ENCODE measurements at regions not wholly inside any gene's neighbourhood (a gene's known extent, or its start where the extent isn't known, plus 50 kb on each side); places are given as distances from the start of the nearest gene placed in this dataset.

DNA sequence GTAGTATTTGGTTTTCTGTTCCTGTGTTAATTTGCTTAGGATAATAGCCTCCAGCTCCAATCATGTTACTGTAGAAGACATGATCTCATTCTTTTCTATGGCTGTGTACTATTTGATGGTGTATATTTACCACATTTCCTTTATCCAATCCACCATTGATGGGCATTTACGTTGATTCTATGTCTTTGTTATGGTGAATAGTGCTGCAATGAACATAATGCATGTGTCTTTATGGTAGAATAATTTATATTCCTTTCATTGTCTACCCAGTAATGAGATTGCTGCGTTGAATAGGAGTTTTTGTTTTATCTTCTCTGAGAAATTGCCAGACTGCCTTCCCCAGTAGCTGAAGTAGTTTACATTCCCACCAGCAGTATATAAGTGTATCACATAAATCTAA, 538.8 kb downstream of the LRRIQ3 start:
- no peaks in the 10 kb centered on the region for H3K9me3 ChIP-seq
- H3K27me3 ChIP-seq = no peaks in the 10 kb centered on the region
- no peak overlapping the region for H3K27ac ChIP-seq
- 78 to 87% (median 81%) methylated on average over 2 of the region's 2 CpGs for WGBS, 3 donors
- no peak overlapping the region for H3K4me3 ChIP-seq
- no peaks in the 10 kb centered on the region for H3K4me1 ChIP-seq (ENCODE audit: insufficient read depth)
- TF ChIP-seq CTCF (IDR thresholded peaks at IDR 0.05) = no peak
- no peak for TF ChIP-seq EP300 (IDR thresholded peaks at IDR 0.05)
- no peak for TF ChIP-seq POLR2A (IDR thresholded peaks at IDR 0.05)
- intact Hi-C loops (cut with DNase I) = no loop called here
- no peaks in the 10 kb centered on the region for H3K36me3 ChIP-seq
- DNase-seq = no peak

DNA sequence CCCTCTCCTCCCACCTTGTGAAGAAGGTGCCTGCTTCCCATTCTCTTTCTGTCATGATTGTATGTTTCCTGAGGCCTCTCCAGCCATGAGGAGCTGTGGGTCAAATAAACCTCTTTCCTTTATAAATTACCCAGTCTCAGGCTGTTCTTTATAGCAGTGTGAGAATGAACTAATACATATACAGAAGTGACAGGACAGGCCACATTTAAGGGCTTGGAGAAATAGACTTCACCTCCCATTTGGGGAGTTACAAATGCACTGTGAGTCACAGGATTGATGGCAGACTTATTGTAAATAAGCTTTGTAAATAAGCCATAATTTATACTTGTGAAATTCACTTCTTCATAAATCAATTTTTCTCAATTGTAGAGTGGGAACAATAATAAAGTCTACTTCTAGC, 543.3 kb downstream of the LRRIQ3 start:
- H3K4me1 ChIP-seq (ENCODE audit: insufficient read depth) = no peaks in the 10 kb centered on the region
- no peaks in the 10 kb centered on the region for H3K9me3 ChIP-seq
- H3K27ac ChIP-seq = no peak overlapping the region
- DNase-seq = no peak
- TF ChIP-seq EP300 (IDR thresholded peaks at IDR 0.05) (no peak), CTCF (IDR thresholded peaks at IDR 0.05) (no peak), POLR2A (IDR thresholded peaks at IDR 0.05) (no peak)
- H3K27me3 ChIP-seq = no peaks in the 10 kb centered on the region
- H3K36me3 ChIP-seq = no peaks in the 10 kb centered on the region
- intact Hi-C loops (cut with DNase I) = no loop called here
- H3K4me3 ChIP-seq = no peak overlapping the region

DNA sequence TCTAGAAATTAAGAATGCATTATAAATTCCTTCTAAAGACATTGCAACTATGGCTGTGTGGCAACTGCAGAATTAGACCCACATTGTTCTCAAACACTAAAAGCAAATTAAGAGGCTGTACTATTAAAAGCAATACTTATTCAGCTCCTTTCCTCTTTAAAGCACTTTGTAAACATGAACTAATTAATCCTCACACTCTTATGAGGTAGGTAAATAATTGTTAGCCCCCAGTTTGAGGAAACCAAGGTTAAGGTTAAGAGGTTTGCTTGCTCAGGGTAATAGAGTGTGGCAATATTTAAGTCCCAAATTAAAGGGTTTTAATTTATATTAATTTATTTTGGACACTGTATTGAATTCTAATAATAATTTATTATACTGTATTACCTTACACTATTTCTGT, 553.8 kb downstream of the LRRIQ3 start:
- H3K9me3 ChIP-seq = no peaks in the 10 kb centered on the region
- H3K27ac ChIP-seq = no peak overlapping the region
- DNase-seq = no peak
- TF ChIP-seq POLR2A (IDR thresholded peaks at IDR 0.05) (no peak), CTCF (IDR thresholded peaks at IDR 0.05) (no peak), EP300 (IDR thresholded peaks at IDR 0.05) (no peak)
- no peaks in the 10 kb centered on the region for H3K27me3 ChIP-seq
- H3K36me3 ChIP-seq = no peaks in the 10 kb centered on the region
- no peaks in the 10 kb centered on the region for H3K4me1 ChIP-seq (ENCODE audit: insufficient read depth)
- intact Hi-C loops (cut with DNase I) = no loop called here
- H3K4me3 ChIP-seq = no peak overlapping the region

GRCh38 chr1:73639494-73639893, 558.5 kb downstream of the LRRIQ3 start:
- no peak for DNase-seq

More at GRCh38 chr1:73639494-73639893, 558.5 kb downstream of the LRRIQ3 start:
- Histone ChIP-seq H3K4me1 (ENCODE audit: insufficient read depth) (no peaks in the 10 kb centered on the region), H3K4me3 (no peak overlapping the region), H3K27me3 (no peaks in the 10 kb centered on the region), H3K36me3 (no peaks in the 10 kb centered on the region), H3K9me3 (no peaks in the 10 kb centered on the region), H3K27ac (no peak overlapping the region)
- TF ChIP-seq CTCF (IDR thresholded peaks at IDR 0.05) = no peak
- TF ChIP-seq POLR2A (IDR thresholded peaks at IDR 0.05) = no peak
- TF ChIP-seq EP300 (IDR thresholded peaks at IDR 0.05) = no peak
- intact Hi-C loops (cut with DNase I) = no loop called here
- 73 to 81% (median 76%) methylated on average over 5 of the region's 5 CpGs for whole genome bisulfite sequencing, 3 donors

Data from ovary (tissue), 7 donors.